ENCODE measurements at regions not wholly inside any gene's neighbourhood (a gene's known extent, or its start where the extent isn't known, plus 50 kb on each side); places are given as distances from the start of the nearest gene placed in this dataset.
A peak's percentile ranks its signal among the peaks of the same experiment; 100 is the strongest.

- DNase-seq (ENCODE audit: low spot score) (no peak), FAIRE-seq (no peak)
Measured at GRCh38 chr1:229760478-229760996, 134.5 kb downstream of the URB2 start.

- FAIRE-seq: no peak
- no peak for DNase-seq (ENCODE audit: low spot score)
Measured at GRCh38 chr1:229762891-229763290, 136.8 kb downstream of the URB2 start.

- DNase-seq (ENCODE audit: low spot score): no peak
Measured at GRCh38 chr1:229768232-229768631, 142.2 kb downstream of the URB2 start.

GRCh38 chr1:229769006-229769405 is 143.0 kb downstream of the URB2 start:
- DNase-seq (ENCODE audit: low spot score) (no peak), FAIRE-seq (no peak)

More at GRCh38 chr1:229768232-229768631, 142.2 kb downstream of the URB2 start:
- no peak for FAIRE-seq

GRCh38 chr1:229769809-229770208 is 143.8 kb downstream of the URB2 start:
- FAIRE-seq (no peak), DNase-seq (ENCODE audit: low spot score) (no peak)

- DNase-seq (ENCODE audit: low spot score) (no peak), FAIRE-seq (no peak)
Measured at GRCh38 chr1:229778794-229779193, 152.7 kb downstream of the URB2 start.

- DNase-seq (ENCODE audit: low spot score): no peak
- no peak for FAIRE-seq
Measured at GRCh38 chr1:229781453-229781852, 155.4 kb downstream of the URB2 start.

GRCh38 chr1:229782469-229782868 is 156.4 kb downstream of the URB2 start:
- no peak for FAIRE-seq

GRCh38 chr1:229784834-229785233 is 158.8 kb downstream of the URB2 start:
- DNase-seq (ENCODE audit: low spot score) (no peak), FAIRE-seq (no peak)

More at GRCh38 chr1:229782469-229782868, 156.4 kb downstream of the URB2 start:
- DNase-seq (ENCODE audit: low spot score): no peak

GRCh38 chr1:229786974-229787610 is 161.0 kb downstream of the URB2 start:
- no peak for FAIRE-seq
- DNase-seq (ENCODE audit: low spot score): no peak

GRCh38 chr1:229788004-229788403 is 162.0 kb downstream of the URB2 start:
- DNase-seq (ENCODE audit: low spot score): no peak
- FAIRE-seq: peak; percentile 99

- DNase-seq (ENCODE audit: low spot score): no peak
- no peak for FAIRE-seq
Measured at GRCh38 chr1:229792012-229792975, 166.2 kb downstream of the URB2 start.

GRCh38 chr1:229793488-229793887 is 167.4 kb downstream of the URB2 start:
- no peak for DNase-seq (ENCODE audit: low spot score)
- FAIRE-seq: no peak

- FAIRE-seq: no peak
Measured at GRCh38 chr1:229798558-229798957, 172.5 kb downstream of the URB2 start.

GRCh38 chr1:229803626-229804217 is 177.7 kb downstream of the URB2 start:
- FAIRE-seq (no peak), DNase-seq (ENCODE audit: low spot score) (no peak)

More at GRCh38 chr1:229798558-229798957, 172.5 kb downstream of the URB2 start:
- no peak for DNase-seq (ENCODE audit: low spot score)

GRCh38 chr1:229808272-229808671 is 182.2 kb downstream of the URB2 start:
- DNase-seq (ENCODE audit: low spot score): no peak
- no peak for FAIRE-seq

- DNase-seq (ENCODE audit: low spot score) (no peak), FAIRE-seq (no peak)
Measured at GRCh38 chr1:229810140-229810539, 184.1 kb downstream of the URB2 start.

GRCh38 chr1:229810961-229811360 is 184.9 kb downstream of the URB2 start:
- no peak for FAIRE-seq

GRCh38 chr1:229812148-229812547 is 186.1 kb downstream of the URB2 start:
- no peak for FAIRE-seq
- DNase-seq (ENCODE audit: low spot score): no peak

More at GRCh38 chr1:229810961-229811360, 184.9 kb downstream of the URB2 start:
- no peak for DNase-seq (ENCODE audit: low spot score)

GRCh38 chr1:229812693-229813092 is 186.6 kb downstream of the URB2 start:
- no peak for DNase-seq (ENCODE audit: low spot score)
- FAIRE-seq: no peak

- FAIRE-seq: no peak
- DNase-seq (ENCODE audit: low spot score): no peak
Measured at GRCh38 chr1:229815076-229815475, 189.0 kb downstream of the URB2 start.

- FAIRE-seq (no peak), DNase-seq (ENCODE audit: low spot score) (no peak)
Measured at GRCh38 chr1:229815961-229816360, 189.9 kb downstream of the URB2 start.

Measured in urothelium cell line (cell line).